ENCODE measurements at regions not wholly inside any gene's neighbourhood (a gene's known extent, or its start where the extent isn't known, plus 50 kb on each side); places are given as distances from the start of the nearest gene placed in this dataset.

DNA sequence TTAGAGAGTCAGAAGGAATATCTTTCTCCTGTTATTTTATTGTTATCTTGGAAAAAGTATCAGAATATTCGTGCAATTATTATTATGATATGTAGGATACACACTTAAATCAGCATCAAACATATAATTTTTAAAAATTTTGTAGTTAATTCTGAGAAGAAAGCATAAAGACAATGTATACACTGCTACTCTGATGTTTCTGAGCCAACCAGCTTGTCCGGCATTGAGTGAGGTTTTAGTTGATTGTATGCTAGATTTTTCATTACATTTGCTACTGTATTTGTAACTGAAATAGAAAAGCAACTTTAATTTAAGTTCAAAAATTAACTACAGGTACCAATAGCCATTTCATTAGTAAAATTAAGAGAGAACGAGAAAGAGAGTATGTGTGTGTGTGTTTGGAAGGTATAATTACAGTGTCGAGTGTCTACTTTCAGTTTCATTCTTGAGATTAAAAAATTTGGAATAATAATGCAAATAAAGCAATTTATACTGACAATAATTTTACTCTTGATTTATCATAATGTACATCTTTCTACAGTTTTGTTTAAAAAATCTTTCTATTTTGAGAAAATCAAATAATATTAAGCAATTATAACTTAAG is 160.4 kb upstream of the CDH12 start:
- TF ChIP-seq SIN3A (IDR thresholded peaks at IDR 0.05; ENCODE audit: borderline replicate concordance, insufficient read depth, low read length) (no peak), FOXP2 (optimal IDR thresholded peaks at IDR 0.05; ENCODE audit: borderline replicate concordance, extremely low read depth, extremely low read length, insufficient read depth) (no peak)
- TF ChIP-seq, protein P1, sequence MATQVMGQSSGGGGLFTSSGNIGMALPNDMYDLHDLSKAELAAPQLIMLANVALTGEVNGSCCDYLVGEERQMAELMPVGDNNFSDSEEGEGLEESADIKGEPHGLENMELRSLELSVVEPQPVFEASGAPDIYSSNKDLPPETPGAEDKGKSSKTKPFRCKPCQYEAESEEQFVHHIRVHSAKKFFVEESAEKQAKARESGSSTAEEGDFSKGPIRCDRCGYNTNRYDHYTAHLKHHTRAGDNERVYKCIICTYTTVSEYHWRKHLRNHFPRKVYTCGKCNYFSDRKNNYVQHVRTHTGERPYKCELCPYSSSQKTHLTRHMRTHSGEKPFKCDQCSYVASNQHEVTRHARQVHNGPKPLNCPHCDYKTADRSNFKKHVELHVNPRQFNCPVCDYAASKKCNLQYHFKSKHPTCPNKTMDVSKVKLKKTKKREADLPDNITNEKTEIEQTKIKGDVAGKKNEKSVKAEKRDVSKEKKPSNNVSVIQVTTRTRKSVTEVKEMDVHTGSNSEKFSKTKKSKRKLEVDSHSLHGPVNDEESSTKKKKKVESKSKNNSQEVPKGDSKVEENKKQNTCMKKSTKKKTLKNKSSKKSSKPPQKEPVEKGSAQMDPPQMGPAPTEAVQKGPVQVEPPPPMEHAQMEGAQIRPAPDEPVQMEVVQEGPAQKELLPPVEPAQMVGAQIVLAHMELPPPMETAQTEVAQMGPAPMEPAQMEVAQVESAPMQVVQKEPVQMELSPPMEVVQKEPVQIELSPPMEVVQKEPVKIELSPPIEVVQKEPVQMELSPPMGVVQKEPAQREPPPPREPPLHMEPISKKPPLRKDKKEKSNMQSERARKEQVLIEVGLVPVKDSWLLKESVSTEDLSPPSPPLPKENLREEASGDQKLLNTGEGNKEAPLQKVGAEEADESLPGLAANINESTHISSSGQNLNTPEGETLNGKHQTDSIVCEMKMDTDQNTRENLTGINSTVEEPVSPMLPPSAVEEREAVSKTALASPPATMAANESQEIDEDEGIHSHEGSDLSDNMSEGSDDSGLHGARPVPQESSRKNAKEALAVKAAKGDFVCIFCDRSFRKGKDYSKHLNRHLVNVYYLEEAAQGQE (IDR thresholded peaks at IDR 0.05; ENCODE audit: insufficient read depth in 1 of 2, low read depth in 2 of 2, low read length in 2 of 2): no peak

DNA sequence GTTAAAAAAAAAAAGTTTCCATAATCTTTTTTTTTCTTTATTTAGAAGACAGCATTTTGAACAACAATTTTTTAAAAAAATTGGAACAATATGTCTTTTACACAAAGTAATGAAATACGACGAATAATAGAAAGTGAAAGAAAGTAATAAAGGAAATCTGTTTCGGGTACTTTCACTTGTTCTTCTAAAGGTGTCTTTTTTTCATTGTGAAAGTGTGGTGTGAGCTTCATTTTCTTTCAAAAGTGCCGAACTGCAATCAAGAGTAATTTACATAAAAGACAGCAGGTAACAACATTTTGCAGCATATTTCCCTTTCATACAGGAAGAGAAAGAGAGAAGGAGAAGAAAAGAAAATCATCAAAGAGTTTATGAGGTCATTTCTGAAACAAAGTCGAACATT is 159.7 kb upstream of the CDH12 start:
- TF ChIP-seq TAF1 (IDR thresholded peaks at IDR 0.05; ENCODE audit: borderline replicate concordance, insufficient read depth, low read length) (no peak), POLR2AphosphoS5 (IDR thresholded peaks at IDR 0.05; ENCODE audit: low read depth, low read length) (no peak), FOXP2 (optimal IDR thresholded peaks at IDR 0.05; ENCODE audit: borderline replicate concordance, extremely low read depth, extremely low read length, insufficient read depth) (no peak), SIN3A (IDR thresholded peaks at IDR 0.05; ENCODE audit: borderline replicate concordance, insufficient read depth, low read length) (no peak)
- TF ChIP-seq, protein P1 (IDR thresholded peaks at IDR 0.05; ENCODE audit: insufficient read depth in 1 of 2, low read depth in 2 of 2, low read length in 2 of 2): no peak

DNA sequence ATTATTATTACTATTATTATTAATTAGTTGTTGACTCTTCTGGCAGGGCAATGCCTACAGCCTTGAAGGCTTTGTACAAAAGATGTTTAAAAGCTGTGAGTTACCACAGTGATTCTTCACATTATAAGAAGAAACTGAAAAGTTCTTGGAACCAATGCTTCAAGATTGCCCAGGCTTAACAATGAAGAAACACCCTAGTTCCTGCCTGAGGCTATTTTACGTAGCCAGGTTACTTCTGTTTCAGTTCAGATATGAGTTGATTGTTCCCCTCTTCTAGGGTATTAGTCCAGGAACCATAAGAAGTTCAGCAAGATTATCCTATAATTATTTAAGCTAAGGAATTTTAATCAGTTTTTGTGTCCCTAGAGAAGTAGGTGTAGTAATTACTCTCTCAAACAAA is 154.6 kb upstream of the CDH12 start:
- TF ChIP-seq SIN3A (IDR thresholded peaks at IDR 0.05; ENCODE audit: borderline replicate concordance, insufficient read depth, low read length) (no peak), POLR2AphosphoS5 (IDR thresholded peaks at IDR 0.05; ENCODE audit: low read depth, low read length) (no peak), FOXP2 (optimal IDR thresholded peaks at IDR 0.05; ENCODE audit: borderline replicate concordance, extremely low read depth, extremely low read length, insufficient read depth) (no peak), TAF1 (IDR thresholded peaks at IDR 0.05; ENCODE audit: borderline replicate concordance, insufficient read depth, low read length) (no peak)
- TF ChIP-seq, protein P1 (IDR thresholded peaks at IDR 0.05; ENCODE audit: insufficient read depth in 1 of 2, low read depth in 2 of 2, low read length in 2 of 2): no peak

DNA sequence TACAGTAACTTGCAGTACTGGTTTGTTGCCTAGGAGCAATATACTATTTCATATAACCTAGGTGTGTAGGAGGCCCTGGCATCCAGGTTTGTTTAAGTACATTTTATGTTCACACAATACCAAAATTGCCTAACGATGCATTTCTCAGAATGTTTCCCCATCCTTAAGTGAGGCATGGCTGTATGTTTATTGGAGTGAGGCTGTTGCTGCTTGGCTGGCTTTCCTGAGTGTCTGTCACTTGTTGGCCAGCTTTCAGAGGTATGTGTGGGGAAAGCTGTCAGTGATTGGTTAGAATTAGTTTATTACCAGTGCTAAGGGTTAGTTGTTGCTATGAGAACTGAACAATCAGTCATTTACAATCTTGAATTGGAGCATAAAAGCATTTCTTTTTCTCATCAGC is 154.1 kb upstream of the CDH12 start:
- no peak for TF ChIP-seq POLR2AphosphoS5 (IDR thresholded peaks at IDR 0.05; ENCODE audit: low read depth, low read length)
- TF ChIP-seq TAF1 (IDR thresholded peaks at IDR 0.05; ENCODE audit: borderline replicate concordance, insufficient read depth, low read length): no peak
- TF ChIP-seq SIN3A (IDR thresholded peaks at IDR 0.05; ENCODE audit: borderline replicate concordance, insufficient read depth, low read length): no peak
- no peak for TF ChIP-seq FOXP2 (optimal IDR thresholded peaks at IDR 0.05; ENCODE audit: borderline replicate concordance, extremely low read depth, extremely low read length, insufficient read depth)
- TF ChIP-seq, protein P1 (IDR thresholded peaks at IDR 0.05; ENCODE audit: insufficient read depth in 1 of 2, low read depth in 2 of 2, low read length in 2 of 2): no peak

DNA sequence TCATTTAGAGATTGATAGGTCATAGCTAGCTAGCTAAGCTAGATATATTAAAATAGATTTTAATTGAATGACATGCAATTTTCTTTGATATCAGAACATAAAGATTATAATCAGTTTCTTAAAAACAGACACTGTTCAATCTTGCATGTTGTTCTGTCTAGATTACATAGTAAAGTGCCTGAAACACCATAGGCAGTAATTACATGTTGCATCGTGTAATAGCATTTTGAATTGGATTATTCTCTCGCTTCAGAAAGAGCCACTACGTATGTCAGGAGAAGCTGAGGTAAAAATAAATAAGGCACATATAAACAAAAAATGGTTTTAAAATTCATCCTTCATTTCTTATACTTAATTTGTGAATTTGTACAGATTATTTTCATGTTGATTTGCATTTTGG is 148.0 kb upstream of the CDH12 start:
- TF ChIP-seq, protein P1 (IDR thresholded peaks at IDR 0.05; ENCODE audit: insufficient read depth in 1 of 2, low read depth in 2 of 2, low read length in 2 of 2): no peak
- TF ChIP-seq TAF1 (IDR thresholded peaks at IDR 0.05; ENCODE audit: borderline replicate concordance, insufficient read depth, low read length) (no peak), POLR2AphosphoS5 (IDR thresholded peaks at IDR 0.05; ENCODE audit: low read depth, low read length) (no peak), FOXP2 (optimal IDR thresholded peaks at IDR 0.05; ENCODE audit: borderline replicate concordance, extremely low read depth, extremely low read length, insufficient read depth) (no peak), SIN3A (IDR thresholded peaks at IDR 0.05; ENCODE audit: borderline replicate concordance, insufficient read depth, low read length) (no peak)

Measured in PFSK-1 (cell line).